ENCODE measurements at regions not wholly inside any gene's neighbourhood (a gene's known extent, or its start where the extent isn't known, plus 50 kb on each side); places are given as distances from the start of the nearest gene placed in this dataset.
"Not testable (repeated sequence)": the region's sequence is repeated elsewhere in the genome, so short reads cannot be mapped to it uniquely, and the experiment has no call there.

GRCh38 chr21:23900727-23901126 is 1706.6 kb downstream of the MRPL39 start:
- DNase-seq (ENCODE audit: low spot score) = no peak

- no peak for DNase-seq (ENCODE audit: low spot score)
Measured at GRCh38 chr21:23899561-23899960, 1707.7 kb downstream of the MRPL39 start.

- no peak for DNase-seq (ENCODE audit: low spot score)
Measured at GRCh38 chr21:23890652-23891051, 1716.6 kb downstream of the MRPL39 start.

- no peak for DNase-seq (ENCODE audit: low spot score)
Measured at GRCh38 chr21:23887725-23888306, 1719.5 kb downstream of the MRPL39 start.

- no peak for DNase-seq (ENCODE audit: low spot score)
Measured at GRCh38 chr21:23886828-23887724, 1720.2 kb downstream of the MRPL39 start.

- DNase-seq (ENCODE audit: low spot score) = no peak
Measured at GRCh38 chr21:23881783-23882182, 1725.5 kb downstream of the MRPL39 start.

GRCh38 chr21:23876925-23877558 is 1730.2 kb downstream of the MRPL39 start:
- no peak for DNase-seq (ENCODE audit: low spot score)

GRCh38 chr21:23874271-23874670 is 1733.0 kb downstream of the MRPL39 start:
- DNase-seq (ENCODE audit: low spot score) = no peak

GRCh38 chr21:23861911-23862504 is 1745.3 kb downstream of the MRPL39 start:
- no peak for DNase-seq (ENCODE audit: low spot score)

- no peak for DNase-seq (ENCODE audit: low spot score)
Measured at GRCh38 chr21:23858878-23859277, 1748.4 kb downstream of the MRPL39 start.

- DNase-seq (ENCODE audit: low spot score) = peak; percentile 28
Measured at GRCh38 chr21:23853796-23854379, 1753.4 kb downstream of the MRPL39 start.

- no peak for DNase-seq (ENCODE audit: low spot score)
Measured at GRCh38 chr21:23837564-23837963, 1769.7 kb downstream of the MRPL39 start.

- no peak for DNase-seq (ENCODE audit: low spot score)
Measured at GRCh38 chr21:23822760-23823159, 1784.5 kb downstream of the MRPL39 start.

GRCh38 chr21:23817337-23817736 is 1789.9 kb downstream of the MRPL39 start:
- DNase-seq (ENCODE audit: low spot score) = no peak

GRCh38 chr21:23812485-23812884 is 1794.8 kb downstream of the MRPL39 start:
- no peak for DNase-seq (ENCODE audit: low spot score)

- DNase-seq (ENCODE audit: low spot score) = no peak
Measured at GRCh38 chr21:23811805-23812204, 1795.5 kb downstream of the MRPL39 start.

- no peak for DNase-seq (ENCODE audit: low spot score)
Measured at GRCh38 chr21:23809573-23809972, 1797.7 kb downstream of the MRPL39 start.

- not testable (repeated sequence) for DNase-seq (ENCODE audit: low spot score)
Measured at GRCh38 chr21:23806966-23807548, 1800.2 kb downstream of the MRPL39 start.

GRCh38 chr21:23804866-23805265 is 1802.4 kb downstream of the MRPL39 start:
- DNase-seq (ENCODE audit: low spot score) = no peak

- DNase-seq (ENCODE audit: low spot score) = no peak
Measured at GRCh38 chr21:23801292-23801691, 1806.0 kb downstream of the MRPL39 start.

GRCh38 chr21:23799376-23799775 is 1807.9 kb downstream of the MRPL39 start:
- DNase-seq (ENCODE audit: low spot score) = no peak
